IMR-90 (cell line): ENCODE measurements at regions not wholly inside any gene's neighbourhood (a gene's known extent, or its start where the extent isn't known, plus 50 kb on each side); places are given as distances from the start of the nearest gene placed in this dataset.

Source experiments
- ATAC-seq: fragments of 200-7000 bp; cut with Tn5 transposase; 2 replicates; pipeline ENCODE4 v1.9.1; 2020; ENCODE audit warnings: low read depth, mild to moderate bottlenecking, moderate library complexity
- BruUV-seq: library from RNA; stranded (reverse); fragments of 400-500 nt; replicated peaks from 2 replicates; lab custom pipeline; 2021; lab: Mats Ljungman, UMichigan
- CTCF ChIA-PET: fragments of 300-600 bp; formaldehyde crosslinking; extraction: SDS; loops from one replicate; lab custom pipeline; 2021; ENCODE audit warnings: antibody characterized with exemption; lab: Yijun Ruan, JAX
- POLR2A ChIA-PET: fragments of 300-600 bp; sonication (Branson Sonifier 250); formaldehyde crosslinking; loops from one replicate; lab custom pipeline; 2022; ENCODE audit warnings: antibody characterized with exemption; ENCODE audit not compliant: unreplicated experiment; lab: Charles Lee
- DNase-seq: peaks from one replicate; pipeline ENCODE4 v3.0.0; 2013
- H2AFZ ChIP-seq: replicated peaks from 2 replicates; pipeline ENCODE3; 2013; ENCODE audit warnings: low read length, mild to moderate bottlenecking; ENCODE audit not compliant: poor library complexity
- H2AK5ac ChIP-seq: 2 replicates; pipeline ENCODE4 v1.6.1; 2013; ENCODE audit warnings: low read depth, low read length, inconsistent platforms
- H2AK9ac ChIP-seq: replicated peaks from 2 replicates; pipeline ENCODE3; 2013; ENCODE audit warnings: mild to moderate bottlenecking, low read depth, low read length, moderate library complexity; ENCODE audit not compliant: poor library complexity
- H2BK120ac ChIP-seq: 2 replicates; pipeline ENCODE4 v1.6.1; 2013; ENCODE audit warnings: low read depth, low read length, inconsistent platforms
- H2BK15ac ChIP-seq: 3 replicates; pipeline ENCODE4 v1.6.1; 2013; ENCODE audit warnings: low read depth, low read length, inconsistent platforms
- H2BK20ac ChIP-seq: 2 replicates; pipeline ENCODE4 v1.6.1; 2013; ENCODE audit warnings: low read depth, mild to moderate bottlenecking, inconsistent platforms, low read length, moderate library complexity
- H2BK5ac ChIP-seq: 2 replicates; pipeline ENCODE4 v1.6.1; 2013; ENCODE audit warnings: mild to moderate bottlenecking, low read depth, low read length, inconsistent platforms; ENCODE audit not compliant: poor library complexity, severe bottlenecking
- H3K14ac ChIP-seq: replicated peaks from 2 replicates; pipeline ENCODE4 v1.6.1; 2013; ENCODE audit warnings: low read depth, low read length, inconsistent platforms
- H3K18ac ChIP-seq: 2 replicates; pipeline ENCODE4 v1.6.1; 2013; ENCODE audit warnings: low read depth, low read length, control low read depth
- H3K23ac ChIP-seq: 2 replicates; pipeline ENCODE4 v1.6.1; 2013; ENCODE audit warnings: low read depth, low read length, inconsistent platforms
- H3K27ac ChIP-seq: 2 replicates; pipeline ENCODE4 v1.5.1; 2013; ENCODE audit warnings: mild to moderate bottlenecking, control low read depth, low read length; ENCODE audit not compliant: insufficient read depth
- H3K27me3 ChIP-seq: 2 replicates; pipeline ENCODE4 v1.6.1; 2013; ENCODE audit warnings: low read length; ENCODE audit not compliant: control insufficient read depth, insufficient read depth
- H3K36me3 ChIP-seq: 2 replicates; pipeline ENCODE4 v1.6.1; 2013; ENCODE audit warnings: low read length, mixed read lengths; ENCODE audit not compliant: control insufficient read depth, insufficient read depth
- H3K4ac ChIP-seq: 2 replicates; pipeline ENCODE4 v1.6.1; 2013; ENCODE audit warnings: low read depth, low read length, inconsistent platforms
- H3K4me1 ChIP-seq: 2 replicates; pipeline ENCODE4 v1.6.1; 2013; ENCODE audit warnings: low read length, mixed read lengths; ENCODE audit not compliant: control insufficient read depth, insufficient read depth
- H3K4me2 ChIP-seq: 2 replicates; pipeline ENCODE4 v1.6.1; 2013; ENCODE audit warnings: low read depth, mild to moderate bottlenecking, control low read depth, low read length, moderate library complexity
- H3K4me3 ChIP-seq: 2 replicates; pipeline ENCODE4 v1.5.1; 2013; ENCODE audit warnings: low read depth, mild to moderate bottlenecking, control low read depth, low read length, moderate library complexity; ENCODE audit not compliant: insufficient read depth
- H3K56ac ChIP-seq: 2 replicates; pipeline ENCODE4 v1.6.1; 2013; ENCODE audit warnings: low read length, inconsistent platforms; ENCODE audit not compliant: insufficient read depth; ENCODE audit errors: extremely low read depth
- H3K79me1 ChIP-seq, 2 experiments: 2 replicates each; pipeline ENCODE4 v1.6.1; 2013; ENCODE audit warnings: low read length in 2 of 2, inconsistent platforms in 1 of 2, low read depth in 1 of 2
- H3K9ac ChIP-seq: 2 replicates; pipeline ENCODE4 v1.6.1; 2013; ENCODE audit warnings: low read depth, low read length, control low read depth
- H3K9me1 ChIP-seq: 2 replicates; pipeline ENCODE4 v1.6.1; 2013; ENCODE audit warnings: low read length, inconsistent platforms; ENCODE audit not compliant: insufficient read depth
- H3K9me3 ChIP-seq: 2 replicates; pipeline ENCODE4 v1.6.1; 2013; ENCODE audit warnings: low read length; ENCODE audit not compliant: control insufficient read depth, insufficient read depth
- H4K20me1 ChIP-seq: 2 replicates; pipeline ENCODE4 v1.6.1; 2013; ENCODE audit warnings: low read length, inconsistent platforms; ENCODE audit not compliant: insufficient read depth
- H4K5ac ChIP-seq: 2 replicates; pipeline ENCODE4 v1.6.1; 2013; ENCODE audit warnings: mild to moderate bottlenecking, low read depth, low read length, control low read depth
- H4K8ac ChIP-seq, 2 experiments: 2 replicates each; pipeline ENCODE4 v1.6.1; 2013; ENCODE audit warnings: low read depth in 2 of 2, low read length in 2 of 2, control low read depth in 1 of 2, inconsistent platforms in 1 of 2
- H4K91ac ChIP-seq: 2 replicates; pipeline ENCODE4 v1.6.1; 2013; ENCODE audit warnings: low read depth, low read length, inconsistent platforms; ENCODE audit not compliant: insufficient read depth
- CEBPB ChIP-seq: IDR thresholded peaks from 2 replicates; pipeline ENCODE4 v1.6.1; 2012; ENCODE audit warnings: low read depth, low read length, improper control_type of control experiment
- CTCF ChIP-seq: conservative IDR thresholded peaks from 2 replicates; pipeline ENCODE4 v1.5.1; 2012; ENCODE audit warnings: mild to moderate bottlenecking, low read depth, low read length, improper control_type of control experiment
- MAZ ChIP-seq: IDR thresholded peaks from 2 replicates; pipeline ENCODE4 v1.6.1; 2012; ENCODE audit warnings: low read depth, mild to moderate bottlenecking, low read length, improper control_type of control experiment, moderate library complexity, borderline replicate concordance
- MXI1 ChIP-seq: IDR thresholded peaks from 2 replicates; pipeline ENCODE4 v1.6.1; 2012; ENCODE audit warnings: low read depth, mild to moderate bottlenecking, low read length, moderate library complexity, borderline replicate concordance
- RAD21 ChIP-seq: IDR thresholded peaks from 2 replicates; pipeline ENCODE4 v1.6.1; 2012; ENCODE audit warnings: low read length, improper control_type of control experiment
- RFX5 ChIP-seq: IDR thresholded peaks from 2 replicates; pipeline ENCODE4 v1.8.0; 2012; ENCODE audit warnings: low read depth, mild to moderate bottlenecking, low read length, moderate library complexity
- WGBS, 2 experiments: methylation state at CpG; one replicate each; pipeline versions ENCODE4 v1.1.5 to v1.1.7; 2013; ENCODE audit warnings: missing lambda C conversion rate in 2 of 2; ENCODE audit not compliant: insufficient read length in 1 of 2; ENCODE audit errors: extremely low coverage in 2 of 2; 5-methylcytosine and 5-hydroxymethylcytosine counted together
- dilution Hi-C: fragments of 300-500 bp; cut with HindIII; formaldehyde crosslinking; loops from one replicate; pipeline ENCODE4 v1.14.3; 2018; ENCODE audit warnings: low sequenced_read_pairs; ENCODE audit not compliant: unreplicated experiment
- in situ Hi-C: fragments of 300-500 bp; cut with MboI; formaldehyde crosslinking; loops from 3 replicates; pipeline ENCODE4 v1.14.3; 2019; ENCODE audit warnings: low sequenced_read_pairs, inconsistent platforms, mixed read lengths
- intact Hi-C: fragments of 100-400 bp; cut with micrococcal nuclease; formaldehyde crosslinking; loops from 2 replicates; pipeline ENCODE4 v1.10.0; 2022
- TF ChIP-seq, protein P1 (sequence below): fragments of 150-350 bp; IDR thresholded peaks from 2 replicates; pipeline ENCODE4 v1.6.1; 2016; ENCODE audit warnings: low read depth, mild to moderate bottlenecking, low read length, moderate library complexity, borderline replicate concordance

DNA sequence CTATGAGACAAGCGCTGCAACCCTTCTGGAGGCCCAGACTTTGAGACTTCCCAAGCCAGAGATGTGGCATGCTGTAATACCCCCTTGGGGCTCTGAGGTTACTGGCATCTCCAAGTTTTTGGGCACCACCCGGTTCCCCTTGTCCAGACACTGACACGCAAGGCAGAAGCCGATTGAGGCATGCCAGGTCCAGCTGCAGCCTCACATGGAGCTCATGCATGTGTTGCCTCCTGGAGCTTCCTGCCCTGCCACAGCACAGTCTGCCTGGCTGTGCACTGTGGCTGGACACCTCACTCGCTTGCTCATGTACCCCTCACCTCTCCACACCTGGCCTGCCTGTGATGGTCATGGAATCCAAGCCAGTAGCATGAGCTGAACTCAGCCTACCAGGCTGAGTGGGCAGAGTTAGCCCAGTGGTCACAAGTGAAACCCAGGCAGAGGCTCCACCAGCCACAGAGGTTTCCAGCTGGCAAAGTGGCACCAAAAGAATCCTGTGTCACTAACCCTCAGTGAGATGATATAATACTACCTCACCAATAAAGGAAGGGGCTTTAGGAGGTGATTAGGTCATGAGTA, 789.2 kb upstream of the INTU start:
- WGBS, 2 experiments = 70% methylated on average over 4 of the region's 5 CpGs; no CpG with 5 or more reads in 1 of the 2 experiments
- POLR2A ChIA-PET = no interaction called here
- CTCF ChIA-PET = interaction anchor here (0.5 kb wide), 1 partner anchor 1531 kb away, joined by 4 read pairs; no protein-coding TSS in a partner anchor

More for the DNA sequence above, 789.2 kb upstream of the INTU start:
- H3K4me3 ChIP-seq = no peak overlapping the region
- H4K20me1 ChIP-seq = no peaks in the 10 kb centered on the region
- TF ChIP-seq MAZ (no peak), RAD21 (no peak), CTCF (no peak), CEBPB (no peak), RFX5 (no peak), MXI1 (no peak)
- TF ChIP-seq, protein P1, sequence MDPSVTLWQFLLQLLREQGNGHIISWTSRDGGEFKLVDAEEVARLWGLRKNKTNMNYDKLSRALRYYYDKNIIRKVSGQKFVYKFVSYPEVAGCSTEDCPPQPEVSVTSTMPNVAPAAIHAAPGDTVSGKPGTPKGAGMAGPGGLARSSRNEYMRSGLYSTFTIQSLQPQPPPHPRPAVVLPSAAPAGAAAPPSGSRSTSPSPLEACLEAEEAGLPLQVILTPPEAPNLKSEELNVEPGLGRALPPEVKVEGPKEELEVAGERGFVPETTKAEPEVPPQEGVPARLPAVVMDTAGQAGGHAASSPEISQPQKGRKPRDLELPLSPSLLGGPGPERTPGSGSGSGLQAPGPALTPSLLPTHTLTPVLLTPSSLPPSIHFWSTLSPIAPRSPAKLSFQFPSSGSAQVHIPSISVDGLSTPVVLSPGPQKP = no peak
- H2BK15ac ChIP-seq = peak overlapping the region; percentile 36; the same call in 1 of the 3 replicates
- no peak overlapping the region for H3K9ac ChIP-seq
- no peak overlapping the region for H3K56ac ChIP-seq
- intact Hi-C loops = no loop called here
- peaks cover 1% of the 10 kb centered on the region for H3K4me1 ChIP-seq
- no peak overlapping the region for H4K8ac ChIP-seq
- no peak for DNase-seq
- H3K4ac ChIP-seq = 0 out of 2 replicates have a peak overlapping the region, but pooled peaks have one; percentile 29
- no peak overlapping the region for H2AFZ ChIP-seq
- no peak for ATAC-seq
- H3K27me3 ChIP-seq = no peaks in the 10 kb centered on the region
- H3K79me1 ChIP-seq = no peaks in the 10 kb centered on the region
- in situ Hi-C loops = no loop called here
- dilution Hi-C loops = no loop called here
- no peak overlapping the region for H2BK120ac ChIP-seq
- no peak overlapping the region for H3K4me2 ChIP-seq
- H2BK5ac ChIP-seq = no peak overlapping the region
- H3K9me1 ChIP-seq = no peaks in the 10 kb centered on the region
- H3K27ac ChIP-seq = no peak overlapping the region
- peaks cover 9% of the 10 kb centered on the region for H3K9me3 ChIP-seq
- no peak overlapping the region for H3K23ac ChIP-seq
- no peak overlapping the region for H3K14ac ChIP-seq
- no TSS peak for BruUV-seq
- no peaks in the 10 kb centered on the region for H3K36me3 ChIP-seq
- no peak overlapping the region for H4K5ac ChIP-seq
- no peak overlapping the region for H2BK20ac ChIP-seq
- H3K18ac ChIP-seq = no peak overlapping the region
- H4K91ac ChIP-seq = no peak overlapping the region; the same call in 1 of the 2 replicates
- peak overlapping the region; percentile 16 for H2AK9ac ChIP-seq
- H2AK5ac ChIP-seq = peak overlapping the region; percentile 82; the same call in 1 of the 2 replicates
